ENCODE measurements at regions not wholly inside any gene's neighbourhood (a gene's known extent, or its start where the extent isn't known, plus 50 kb on each side); places are given as distances from the start of the nearest gene placed in this dataset.
A peak's percentile ranks its signal among the peaks of the same experiment; 100 is the strongest.
"Not testable (repeated sequence)": the region's sequence is repeated elsewhere in the genome, so short reads cannot be mapped to it uniquely, and the experiment has no call there.

GRCh38 chr6:96700915-96701314, 136.4 kb downstream of the GPR63 start:
- Histone ChIP-seq H3K79me1 (ENCODE audit: low read depth, low read length) (no peaks in the 10 kb centered on the region), H2BK5ac (ENCODE audit: low read length) (no peak overlapping the region), H2BK120ac (ENCODE audit: low read depth, low read length) (no peak overlapping the region), H4K91ac (ENCODE audit: low read depth, low read length, poor library complexity) (no peak overlapping the region), H4K8ac (ENCODE audit: low read depth, low read length) (no peak overlapping the region), H3K14ac (ENCODE audit: low read length) (no peak overlapping the region), H2AK5ac (ENCODE audit: low read depth, low read length) (no peak overlapping the region), H3K9ac (ENCODE audit: low read depth, low read length, poor library complexity) (no peak overlapping the region), H2BK15ac (ENCODE audit: low read length) (no peak overlapping the region), H3K27ac (replicated peaks; ENCODE audit: low read length) (no peak overlapping the region), H3K4me3 (ENCODE audit: low read length in 2 of 2) (no peak overlapping the region), H3K23ac (ENCODE audit: low read depth, low read length, poor library complexity) (no peak overlapping the region), H3K36me3 (replicated peaks in 1 of 2; ENCODE audit: control insufficient read depth in 2 of 2, insufficient read depth in 2 of 2, low read length in 2 of 2) (no peaks in the 10 kb centered on the region), H2BK12ac (ENCODE audit: low read length) (no peak overlapping the region), H2AFZ (ENCODE audit: low read length) (no peak overlapping the region), H3K9me3 (replicated peaks in 1 of 2; ENCODE audit: control insufficient read depth in 2 of 2, insufficient read depth in 1 of 2, low read depth in 1 of 2, low read length in 2 of 2) (no peaks in the 10 kb centered on the region), H3K4me2 (ENCODE audit: insufficient read depth, low read length, poor library complexity, severe bottlenecking) (no peak overlapping the region), H3K4ac (ENCODE audit: low read length) (no peak overlapping the region), H3K18ac (ENCODE audit: low read length) (no peak overlapping the region), H3K27me3 (ENCODE audit: control insufficient read depth in 3 of 3, insufficient read depth in 3 of 3, low read depth in 1 of 3, low read length in 3 of 3) (no peaks in the 10 kb centered on the region), H3K4me1 (ENCODE audit: control insufficient read depth in 2 of 2, insufficient read depth in 1 of 2, low read depth in 1 of 2, low read length in 2 of 2) (no peaks in the 10 kb centered on the region)
- DNase-seq (ENCODE audit: low spot score) = no peak
- WGBS, 2 donors (ENCODE audit: extremely low coverage in 2 of 2, insufficient read length in 2 of 2, insufficient replicate concordance in 1 of 2) = no CpG with 5 or more reads among the region's 2 CpGs

DNA sequence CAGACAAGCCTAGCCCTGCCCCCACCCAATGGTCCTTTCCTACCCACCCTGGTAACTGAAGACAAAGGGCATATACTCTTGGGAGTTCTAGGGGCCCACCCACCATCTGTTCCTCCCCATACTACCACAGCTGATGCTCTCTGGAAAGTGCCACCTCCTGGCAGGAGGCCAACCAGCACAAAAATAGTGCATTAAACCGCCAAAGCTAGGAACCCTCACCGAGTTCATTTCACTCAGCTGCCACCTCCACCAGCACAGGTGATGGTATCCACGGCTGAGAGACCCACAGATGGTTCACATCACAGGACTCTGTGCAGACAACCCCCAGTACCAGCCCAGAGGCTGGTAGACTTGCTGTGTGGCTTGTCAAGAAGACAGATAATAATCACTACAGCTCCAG, 131.5 kb downstream of the FHL5 start:
- not testable (repeated sequence) for H4K8ac ChIP-seq (ENCODE audit: low read depth, low read length); DNase-seq (ENCODE audit: low spot score); H2AFZ ChIP-seq (ENCODE audit: low read length); H2BK12ac ChIP-seq (ENCODE audit: low read length); H3K4me2 ChIP-seq (ENCODE audit: insufficient read depth, low read length, poor library complexity, severe bottlenecking); H2BK15ac ChIP-seq (ENCODE audit: low read length); H3K18ac ChIP-seq (ENCODE audit: low read length); H3K36me3 ChIP-seq (replicated peaks in 1 of 2; ENCODE audit: control insufficient read depth in 2 of 2, insufficient read depth in 2 of 2, low read length in 2 of 2); H3K27ac ChIP-seq (replicated peaks; ENCODE audit: low read length); H3K27me3 ChIP-seq (ENCODE audit: control insufficient read depth in 3 of 3, insufficient read depth in 3 of 3, low read depth in 1 of 3, low read length in 3 of 3); H2AK5ac ChIP-seq (ENCODE audit: low read depth, low read length); H3K9ac ChIP-seq (ENCODE audit: low read depth, low read length, poor library complexity); H3K9me3 ChIP-seq (replicated peaks in 1 of 2; ENCODE audit: control insufficient read depth in 2 of 2, insufficient read depth in 1 of 2, low read depth in 1 of 2, low read length in 2 of 2); H3K4ac ChIP-seq (ENCODE audit: low read length); H2BK5ac ChIP-seq (ENCODE audit: low read length); H3K4me1 ChIP-seq (ENCODE audit: control insufficient read depth in 2 of 2, insufficient read depth in 1 of 2, low read depth in 1 of 2, low read length in 2 of 2); H3K14ac ChIP-seq (ENCODE audit: low read length); H3K23ac ChIP-seq (ENCODE audit: low read depth, low read length, poor library complexity); H3K79me1 ChIP-seq (ENCODE audit: low read depth, low read length); H3K4me3 ChIP-seq (ENCODE audit: low read length in 2 of 2); H2BK120ac ChIP-seq (ENCODE audit: low read depth, low read length); H4K91ac ChIP-seq (ENCODE audit: low read depth, low read length, poor library complexity)
- WGBS, 2 donors (ENCODE audit: extremely low coverage in 2 of 2, insufficient read length in 2 of 2, insufficient replicate concordance in 1 of 2) = no CpG with 5 or more reads among the region's 3 CpGs

DNA sequence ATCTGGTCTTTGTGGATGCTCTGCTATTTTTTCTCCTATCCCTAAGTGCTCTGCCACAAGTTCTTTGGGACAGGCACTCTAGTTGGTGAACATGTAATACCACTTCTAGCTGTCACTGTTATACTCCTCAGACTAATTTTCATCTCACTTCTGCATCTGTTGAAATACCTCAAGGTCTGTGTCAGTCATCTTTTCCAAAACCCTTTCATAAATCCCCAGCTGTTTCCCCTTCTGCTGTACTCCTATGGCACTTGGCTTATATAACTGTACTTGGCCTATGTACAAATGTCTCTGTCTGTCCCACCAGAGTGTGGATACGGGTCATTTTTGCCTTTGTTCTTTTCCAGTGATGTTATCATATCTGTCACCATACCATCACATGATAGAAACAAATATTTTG, 124.2 kb downstream of the FHL5 start:
- no peak for DNase-seq (ENCODE audit: low spot score)
- Histone ChIP-seq H3K4me1 (ENCODE audit: control insufficient read depth in 2 of 2, insufficient read depth in 1 of 2, low read depth in 1 of 2, low read length in 2 of 2) (no peaks in the 10 kb centered on the region), H3K9me3 (replicated peaks in 1 of 2; ENCODE audit: control insufficient read depth in 2 of 2, insufficient read depth in 1 of 2, low read depth in 1 of 2, low read length in 2 of 2) (no peaks in the 10 kb centered on the region), H2BK15ac (ENCODE audit: low read length) (no peak overlapping the region), H3K27me3 (ENCODE audit: control insufficient read depth in 3 of 3, insufficient read depth in 3 of 3, low read depth in 1 of 3, low read length in 3 of 3) (no peaks in the 10 kb centered on the region), H2AK5ac (ENCODE audit: low read depth, low read length) (no peak overlapping the region), H3K18ac (ENCODE audit: low read length) (no peak overlapping the region), H3K4me2 (ENCODE audit: insufficient read depth, low read length, poor library complexity, severe bottlenecking) (no peak overlapping the region), H2BK12ac (ENCODE audit: low read length) (no peak overlapping the region), H3K4me3 (ENCODE audit: low read length in 2 of 2) (no peak overlapping the region), H3K23ac (ENCODE audit: low read depth, low read length, poor library complexity) (no peak overlapping the region), H3K14ac (ENCODE audit: low read length) (no peak overlapping the region), H2AFZ (ENCODE audit: low read length) (no peak overlapping the region), H2BK5ac (ENCODE audit: low read length) (no peak overlapping the region), H4K8ac (ENCODE audit: low read depth, low read length) (no peak overlapping the region), H3K4ac (ENCODE audit: low read length) (no peak overlapping the region), H3K9ac (ENCODE audit: low read depth, low read length, poor library complexity) (no peak overlapping the region), H2BK120ac (ENCODE audit: low read depth, low read length) (no peak overlapping the region), H3K36me3 (replicated peaks in 1 of 2; ENCODE audit: control insufficient read depth in 2 of 2, insufficient read depth in 2 of 2, low read length in 2 of 2) (no peaks in the 10 kb centered on the region), H4K91ac (ENCODE audit: low read depth, low read length, poor library complexity) (no peak overlapping the region), H3K79me1 (ENCODE audit: low read depth, low read length) (peaks cover 2% of the 10 kb centered on the region), H3K27ac (replicated peaks; ENCODE audit: low read length) (no peak overlapping the region)
- WGBS, 2 donors (ENCODE audit: extremely low coverage in 2 of 2, insufficient read length in 2 of 2, insufficient replicate concordance in 1 of 2) = no CpG with 5 or more reads among the region's 1 CpG

GRCh38 chr6:96685702-96686101, 122.8 kb downstream of the FHL5 start:
- H3K9me3 ChIP-seq (replicated peaks in 1 of 2; ENCODE audit: control insufficient read depth in 2 of 2, insufficient read depth in 1 of 2, low read depth in 1 of 2, low read length in 2 of 2) = no peaks in the 10 kb centered on the region
- H2AK5ac ChIP-seq (ENCODE audit: low read depth, low read length) = no peak overlapping the region
- peak overlapping the region; percentile 76 for H2BK5ac ChIP-seq (ENCODE audit: low read length)
- no peak overlapping the region for H3K4ac ChIP-seq (ENCODE audit: low read length)
- H2BK15ac ChIP-seq (ENCODE audit: low read length) = no peak overlapping the region
- no peaks in the 10 kb centered on the region for H3K36me3 ChIP-seq (replicated peaks in 1 of 2; ENCODE audit: control insufficient read depth in 2 of 2, insufficient read depth in 2 of 2, low read length in 2 of 2)
- no peak overlapping the region for H2AFZ ChIP-seq (ENCODE audit: low read length)
- no peak overlapping the region for H3K18ac ChIP-seq (ENCODE audit: low read length)
- no CpG with 5 or more reads among the region's 2 CpGs for WGBS, 2 donors (ENCODE audit: extremely low coverage in 2 of 2, insufficient read length in 2 of 2, insufficient replicate concordance in 1 of 2)
- H3K14ac ChIP-seq (ENCODE audit: low read length) = no peak overlapping the region
- no peak overlapping the region for H3K9ac ChIP-seq (ENCODE audit: low read depth, low read length, poor library complexity)
- H3K4me1 ChIP-seq (ENCODE audit: control insufficient read depth in 2 of 2, insufficient read depth in 1 of 2, low read depth in 1 of 2, low read length in 2 of 2) = no peaks in the 10 kb centered on the region
- no peak overlapping the region for H3K4me2 ChIP-seq (ENCODE audit: insufficient read depth, low read length, poor library complexity, severe bottlenecking)
- no peak overlapping the region for H3K23ac ChIP-seq (ENCODE audit: low read depth, low read length, poor library complexity)
- H4K91ac ChIP-seq (ENCODE audit: low read depth, low read length, poor library complexity) = no peak overlapping the region
- H3K27ac ChIP-seq (replicated peaks; ENCODE audit: low read length) = no peak overlapping the region
- no peaks in the 10 kb centered on the region for H3K27me3 ChIP-seq (ENCODE audit: control insufficient read depth in 3 of 3, insufficient read depth in 3 of 3, low read depth in 1 of 3, low read length in 3 of 3)
- H3K79me1 ChIP-seq (ENCODE audit: low read depth, low read length) = peaks cover 2% of the 10 kb centered on the region
- no peak overlapping the region for H2BK120ac ChIP-seq (ENCODE audit: low read depth, low read length)
- H3K4me3 ChIP-seq (ENCODE audit: low read length in 2 of 2) = no peak overlapping the region
- no peak overlapping the region for H2BK12ac ChIP-seq (ENCODE audit: low read length)
- DNase-seq (ENCODE audit: low spot score) = no peak
- H4K8ac ChIP-seq (ENCODE audit: low read depth, low read length) = no peak overlapping the region
